ENCODE measurements at regions not wholly inside any gene's neighbourhood (a gene's known extent, or its start where the extent isn't known, plus 50 kb on each side); places are given as distances from the start of the nearest gene placed in this dataset.
"Not testable (repeated sequence)": the region's sequence is repeated elsewhere in the genome, so short reads cannot be mapped to it uniquely, and the experiment has no call there.

GRCh38 chr2:7759898-7760297, 842.7 kb downstream of the RNF144A start:
- Histone ChIP-seq H3K9me3 (ENCODE audit: low read length) (peaks cover 6% of the 10 kb centered on the region), H4K20me1 (ENCODE audit: insufficient read depth) (no peaks in the 10 kb centered on the region), H3K79me2 (replicated peaks; ENCODE audit: insufficient read depth, low read length) (no peaks in the 10 kb centered on the region), H3K9me2 (ENCODE audit: insufficient read depth, low read length) (no peaks in the 10 kb centered on the region), H3K27me3 (ENCODE audit: insufficient read depth, low read depth, low read length) (no peaks in the 10 kb centered on the region), H3K9ac (ENCODE audit: low read length) (no peak overlapping the region), H3F3A (ENCODE audit: insufficient read depth, low read length, poor library complexity, severe bottlenecking) (no peaks in the 10 kb centered on the region), H3K4me2 (ENCODE audit: low read length) (no peak overlapping the region), H3K4me3 (ENCODE audit: low read length) (no peak overlapping the region), H3K27ac (ENCODE audit: low read length) (no peak overlapping the region), H3K36me3 (ENCODE audit: insufficient read depth, low read length) (no peaks in the 10 kb centered on the region), H2AFZ (ENCODE audit: low read depth, low read length) (no peak overlapping the region)
- TF ChIP-seq TAF1 (IDR thresholded peaks at IDR 0.05; ENCODE audit: low read depth), result no peak
- TF ChIP-seq POLR2AphosphoS5 (IDR thresholded peaks at IDR 0.05), result no peak
- no peak for TF ChIP-seq EZH2 (IDR thresholded peaks at IDR 0.05; ENCODE audit: borderline replicate concordance, insufficient read depth, low read length, poor library complexity, severe bottlenecking)
- no peak for TF ChIP-seq SMC3 (conservative IDR thresholded peaks at IDR 0.05; ENCODE audit: poor library complexity)
- no peak for TF ChIP-seq RAD21 (conservative IDR thresholded peaks at IDR 0.05)
- TF ChIP-seq MXI1 (conservative IDR thresholded peaks at IDR 0.05; ENCODE audit: poor library complexity, severe bottlenecking), result no peak

GRCh38 chr2:7763418-7763817, 846.2 kb downstream of the RNF144A start:
- H3F3A ChIP-seq (ENCODE audit: insufficient read depth, low read length, poor library complexity, severe bottlenecking); H3K9me3 ChIP-seq (ENCODE audit: low read length); H3K27me3 ChIP-seq (ENCODE audit: insufficient read depth, low read depth, low read length); H3K9ac ChIP-seq (ENCODE audit: low read length); H3K79me2 ChIP-seq (replicated peaks; ENCODE audit: insufficient read depth, low read length); H4K20me1 ChIP-seq (ENCODE audit: insufficient read depth); H3K4me3 ChIP-seq (ENCODE audit: low read length); H3K36me3 ChIP-seq (ENCODE audit: insufficient read depth, low read length); H2AFZ ChIP-seq (ENCODE audit: low read depth, low read length); H3K9me2 ChIP-seq (ENCODE audit: insufficient read depth, low read length); H3K4me2 ChIP-seq (ENCODE audit: low read length); H3K27ac ChIP-seq (ENCODE audit: low read length): not testable (repeated sequence)

GRCh38 chr2:7765236-7765635, 848.0 kb downstream of the RNF144A start:
- no peak for TF ChIP-seq SMC3 (conservative IDR thresholded peaks at IDR 0.05; ENCODE audit: poor library complexity)
- TF ChIP-seq RAD21 (conservative IDR thresholded peaks at IDR 0.05), result no peak
- H3K4me3 ChIP-seq (ENCODE audit: low read length), result no peak overlapping the region
- H2AFZ ChIP-seq (ENCODE audit: low read depth, low read length), result no peak overlapping the region
- no peak overlapping the region for H3K27ac ChIP-seq (ENCODE audit: low read length)
- no peaks in the 10 kb centered on the region for H3K9me2 ChIP-seq (ENCODE audit: insufficient read depth, low read length)
- no peak overlapping the region for H3K4me2 ChIP-seq (ENCODE audit: low read length)
- peaks cover 6% of the 10 kb centered on the region for H3K9me3 ChIP-seq (ENCODE audit: low read length)
- H4K20me1 ChIP-seq (ENCODE audit: insufficient read depth), result no peaks in the 10 kb centered on the region
- no peaks in the 10 kb centered on the region for H3K79me2 ChIP-seq (replicated peaks; ENCODE audit: insufficient read depth, low read length)
- H3K27me3 ChIP-seq (ENCODE audit: insufficient read depth, low read depth, low read length), result no peaks in the 10 kb centered on the region
- H3K9ac ChIP-seq (ENCODE audit: low read length), result no peak overlapping the region
- no peaks in the 10 kb centered on the region for H3F3A ChIP-seq (ENCODE audit: insufficient read depth, low read length, poor library complexity, severe bottlenecking)
- H3K36me3 ChIP-seq (ENCODE audit: insufficient read depth, low read length), result no peaks in the 10 kb centered on the region

GRCh38 chr2:7766088-7766722, 849.0 kb downstream of the RNF144A start:
- Histone ChIP-seq H3K4me2 (ENCODE audit: low read length) (no peak overlapping the region), H4K20me1 (ENCODE audit: insufficient read depth) (no peaks in the 10 kb centered on the region), H2AFZ (ENCODE audit: low read depth, low read length) (no peak overlapping the region), H3K27me3 (ENCODE audit: insufficient read depth, low read depth, low read length) (no peaks in the 10 kb centered on the region), H3K27ac (ENCODE audit: low read length) (no peak overlapping the region), H3K9me3 (ENCODE audit: low read length) (peaks cover 6% of the 10 kb centered on the region), H3K9ac (ENCODE audit: low read length) (no peak overlapping the region), H3K4me3 (ENCODE audit: low read length) (no peak overlapping the region), H3K36me3 (ENCODE audit: insufficient read depth, low read length) (no peaks in the 10 kb centered on the region), H3K79me2 (replicated peaks; ENCODE audit: insufficient read depth, low read length) (no peaks in the 10 kb centered on the region), H3K9me2 (ENCODE audit: insufficient read depth, low read length) (no peaks in the 10 kb centered on the region), H3F3A (ENCODE audit: insufficient read depth, low read length, poor library complexity, severe bottlenecking) (no peaks in the 10 kb centered on the region)
- TF ChIP-seq EP300 (conservative IDR thresholded peaks at IDR 0.05; ENCODE audit: poor library complexity, severe bottlenecking) (no peak), TAF1 (IDR thresholded peaks at IDR 0.05; ENCODE audit: low read depth) (no peak), REST (IDR thresholded peaks at IDR 0.05; ENCODE audit: borderline replicate concordance) (no peak), MXI1 (conservative IDR thresholded peaks at IDR 0.05; ENCODE audit: poor library complexity, severe bottlenecking) (no peak), SMC3 (conservative IDR thresholded peaks at IDR 0.05; ENCODE audit: poor library complexity) (no peak), POLR2AphosphoS5 (IDR thresholded peaks at IDR 0.05) (no peak), RAD21 (conservative IDR thresholded peaks at IDR 0.05) (no peak), CTCF (IDR thresholded peaks at IDR 0.05; ENCODE audit: poor library complexity, severe bottlenecking) (no peak), EZH2 (IDR thresholded peaks at IDR 0.05; ENCODE audit: borderline replicate concordance, insufficient read depth, low read length, poor library complexity, severe bottlenecking) (no peak)

All from neural cell (in vitro differentiated cells).